ENCODE measurements at regions not wholly inside any gene's neighbourhood (a gene's known extent, or its start where the extent isn't known, plus 50 kb on each side); places are given as distances from the start of the nearest gene placed in this dataset.

- DNase-seq: no peak
Measured at GRCh38 chr9:8262625-8263622, 463.3 kb upstream of the DMAC1 start.

- no peak for DNase-seq
Measured at GRCh38 chr9:8261737-8262136, 462.2 kb upstream of the DMAC1 start.

GRCh38 chr9:8259028-8259427 is 459.4 kb upstream of the DMAC1 start:
- DNase-seq: no peak

- no peak for DNase-seq
Measured at GRCh38 chr9:8256880-8257279, 457.3 kb upstream of the DMAC1 start.

GRCh38 chr9:8255850-8256249 is 456.3 kb upstream of the DMAC1 start:
- no peak for DNase-seq

GRCh38 chr9:8254541-8254940 is 455.0 kb upstream of the DMAC1 start:
- no peak for DNase-seq

GRCh38 chr9:8252445-8252844 is 452.9 kb upstream of the DMAC1 start:
- no peak for DNase-seq

GRCh38 chr9:8251566-8251965 is 452.0 kb upstream of the DMAC1 start:
- no peak for DNase-seq

GRCh38 chr9:8244505-8245092 is 445.0 kb upstream of the DMAC1 start:
- no peak for DNase-seq

GRCh38 chr9:8241201-8241600 is 441.6 kb upstream of the DMAC1 start:
- no peak for DNase-seq

GRCh38 chr9:8237096-8237495 is 437.5 kb upstream of the DMAC1 start:
- DNase-seq: no peak

GRCh38 chr9:8235489-8235888 is 435.9 kb upstream of the DMAC1 start:
- DNase-seq: no peak

GRCh38 chr9:8234316-8234715 is 434.7 kb upstream of the DMAC1 start:
- peak; percentile 3 for DNase-seq

- DNase-seq: no peak
Measured at GRCh38 chr9:8232726-8233125, 433.1 kb upstream of the DMAC1 start.

GRCh38 chr9:8229226-8229625 is 429.6 kb upstream of the DMAC1 start:
- DNase-seq: no peak

- DNase-seq: peak; percentile 23
Measured at GRCh38 chr9:8224381-8224801, 424.8 kb upstream of the DMAC1 start.

- no peak for DNase-seq
Measured at GRCh38 chr9:8223861-8224260, 424.3 kb upstream of the DMAC1 start.

- no peak for DNase-seq
Measured at GRCh38 chr9:8221462-8221861, 421.9 kb upstream of the DMAC1 start.

- DNase-seq: no peak
Measured at GRCh38 chr9:8208465-8208864, 408.9 kb upstream of the DMAC1 start.

- DNase-seq: no peak
Measured at GRCh38 chr9:8207596-8207995, 408.0 kb upstream of the DMAC1 start.

GRCh38 chr9:8206720-8207119 is 407.1 kb upstream of the DMAC1 start:
- no peak for DNase-seq

GRCh38 chr9:8205576-8205975 is 406.0 kb upstream of the DMAC1 start:
- DNase-seq: no peak

GRCh38 chr9:8189881-8190280 is 390.3 kb upstream of the DMAC1 start:
- DNase-seq: no peak

- DNase-seq: no peak
Measured at GRCh38 chr9:8188723-8189407, 389.3 kb upstream of the DMAC1 start.

All from NCI-H2171 treated with DMSO at 0.1 percent for 48 hours (cell line).